Cardiac fibroblast (primary cell): ENCODE measurements at regions not wholly inside any gene's neighbourhood (a gene's known extent, or its start where the extent isn't known, plus 50 kb on each side); places are given as distances from the start of the nearest gene placed in this dataset.
"Not testable (repeated sequence)": the region's sequence is repeated elsewhere in the genome, so short reads cannot be mapped to it uniquely, and the experiment has no call there.

ENCODE experiments used
- DNase-seq, 2 donors: peaks; one replicate each; pipeline versions ENCODE4 v3.0.0 to v3.0.0-alpha.2; 2010; ENCODE audit warnings: low read depth in 2 of 2
- H3K4me3 ChIP-seq, 2 donors: replicated peaks in 1 of 2; 1 replicate in 1 of 2; 2 replicates in 1 of 2; pipeline ENCODE4 v1.5.1; 2011; ENCODE audit warnings: low read depth in 2 of 2, low read length in 2 of 2, mild to moderate bottlenecking in 2 of 2, moderate library complexity in 1 of 2
- CTCF ChIP-seq: IDR thresholded peaks from one replicate; pipeline ENCODE4 v1.5.1; 2011; ENCODE audit warnings: low read depth, mild to moderate bottlenecking, low read length, inconsistent platforms

- DNase-seq = no peak
- no peak overlapping the region for H3K4me3 ChIP-seq
- TF ChIP-seq CTCF = no peak
Measured at GRCh38 chr14:106538201-106538600, 1011.8 kb downstream of the TMEM121 start.

- no peak for TF ChIP-seq CTCF
- DNase-seq = no peak
- H3K4me3 ChIP-seq = no peak overlapping the region
Measured at GRCh38 chr14:106547735-106548434, 1021.5 kb downstream of the TMEM121 start.

- no peak overlapping the region for H3K4me3 ChIP-seq
- no peak for TF ChIP-seq CTCF
- no peak for DNase-seq
Measured at GRCh38 chr14:106549064-106549463, 1022.7 kb downstream of the TMEM121 start.

- no peak for TF ChIP-seq CTCF
- H3K4me3 ChIP-seq = no peak overlapping the region
- DNase-seq = no peak
Measured at GRCh38 chr14:106551265-106551664, 1024.9 kb downstream of the TMEM121 start.

- not testable (repeated sequence) for H3K4me3 ChIP-seq, DNase-seq
Measured at GRCh38 chr14:106556211-106556610, 1029.8 kb downstream of the TMEM121 start.

- H3K4me3 ChIP-seq = no peak overlapping the region
- TF ChIP-seq CTCF = peak; percentile 35
- peak in 1 of 2 donors; percentile 4 for DNase-seq
Measured at GRCh38 chr14:106556665-106557289, 1030.4 kb downstream of the TMEM121 start.

- TF ChIP-seq CTCF = no peak
- no peak overlapping the region for H3K4me3 ChIP-seq
- DNase-seq = no peak
Measured at GRCh38 chr14:106562451-106562850, 1036.1 kb downstream of the TMEM121 start.
